ENCODE measurements at regions not wholly inside any gene's neighbourhood (a gene's known extent, or its start where the extent isn't known, plus 50 kb on each side); places are given as distances from the start of the nearest gene placed in this dataset.

DNA sequence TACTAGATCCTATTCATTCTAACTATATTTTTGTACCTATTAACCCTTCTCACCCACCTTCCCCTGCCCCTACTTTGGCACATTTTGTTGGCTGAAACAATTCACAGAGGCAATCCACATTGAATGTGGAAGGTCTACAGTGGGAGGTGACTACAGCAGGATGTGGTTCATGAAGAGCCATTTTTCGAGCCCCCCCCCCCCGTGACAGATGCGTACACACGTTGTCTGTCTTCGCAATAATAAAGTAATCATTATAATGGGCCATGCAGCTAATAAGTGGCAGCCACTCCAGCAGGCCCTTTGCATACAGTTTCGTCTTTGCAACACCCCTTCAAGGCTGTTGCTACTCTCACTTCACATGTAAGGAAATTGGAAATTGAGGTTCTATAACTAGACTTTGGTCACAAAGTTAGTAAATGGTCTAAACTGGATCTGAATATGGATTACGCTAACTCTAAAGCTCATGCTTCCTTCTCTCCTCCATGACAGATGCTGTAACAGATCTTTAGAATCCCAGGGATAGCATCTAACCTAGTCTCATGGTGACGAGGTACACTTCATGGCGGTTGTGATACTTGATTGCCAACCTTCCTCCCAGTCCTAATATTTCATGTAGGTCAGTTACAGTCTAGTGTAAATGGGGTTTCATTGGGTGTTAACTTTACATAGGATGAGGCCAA, 176.8 kb downstream of the MYCN start:
- TF ChIP-seq CTCF (IDR thresholded peaks at IDR 0.05; ENCODE audit: low read length) (no peak), EZH2 (IDR thresholded peaks at IDR 0.05; ENCODE audit: borderline replicate concordance, low read length) (no peak)
